OCI-LY1 (cell line): ENCODE measurements at regions not wholly inside any gene's neighbourhood (a gene's known extent, or its start where the extent isn't known, plus 50 kb on each side); places are given as distances from the start of the nearest gene placed in this dataset.

Experiments used
- H2AFZ ChIP-seq: fragments of 200-600 bp; sonication (generic), shearing (Covaris generic); 2 replicates; pipeline ENCODE4 v1.6.0; 2014; ENCODE audit warnings: antibody characterized with exemption, mild to moderate bottlenecking, low read length
- H3F3A ChIP-seq: fragments of 200-600 bp; sonication (generic), shearing (Covaris generic); 2 replicates; pipeline ENCODE4 v1.6.0; 2014; ENCODE audit warnings: mild to moderate bottlenecking, antibody characterized with exemption, low read length, moderate library complexity; ENCODE audit not compliant: insufficient read depth
- H3K27ac ChIP-seq: fragments of 200-600 bp; sonication (generic); 2 replicates; pipeline ENCODE4 v1.5.1; 2014; ENCODE audit warnings: low read length, mixed run types, mild to moderate bottlenecking, low read depth; ENCODE audit not compliant: poor library complexity, severe bottlenecking
- H3K27me3 ChIP-seq: fragments of 200-600 bp; sonication (generic); 2 replicates; pipeline ENCODE4 v1.6.0; 2014; ENCODE audit warnings: antibody characterized with exemption, mild to moderate bottlenecking, low read length, moderate library complexity; ENCODE audit not compliant: insufficient read depth
- H3K36me3 ChIP-seq: fragments of 200-600 bp; sonication (generic); 2 replicates; pipeline ENCODE4 v1.6.1; 2014; ENCODE audit warnings: mild to moderate bottlenecking, antibody characterized with exemption, low read length, moderate library complexity, mixed read lengths; ENCODE audit not compliant: insufficient read depth
- H3K4me1 ChIP-seq: fragments of 200-600 bp; sonication (generic); 2 replicates; pipeline ENCODE4 v1.5.1; 2014; ENCODE audit warnings: mild to moderate bottlenecking, low read length, moderate library complexity; ENCODE audit not compliant: insufficient read depth, severe bottlenecking
- H3K4me2 ChIP-seq: fragments of 200-600 bp; sonication (generic), shearing (Covaris generic); 2 replicates; pipeline ENCODE4 v1.6.1; 2014; ENCODE audit warnings: low read length
- H3K4me3 ChIP-seq: fragments of 200-600 bp; sonication (generic); 2 replicates; pipeline ENCODE4 v1.5.1; 2014; ENCODE audit warnings: low read length, low read depth, mild to moderate bottlenecking, mixed read lengths; ENCODE audit not compliant: poor library complexity, severe bottlenecking
- H3K79me2 ChIP-seq: fragments of 200-600 bp; shearing (Covaris generic); 2 replicates; pipeline ENCODE4 v1.6.1; 2016; ENCODE audit warnings: mixed run types, low read length, mixed read lengths; ENCODE audit not compliant: insufficient read depth
- H3K9ac ChIP-seq: fragments of 200-600 bp; sonication (generic), shearing (Covaris generic); 2 replicates; pipeline ENCODE4 v1.6.1; 2014; ENCODE audit warnings: mild to moderate bottlenecking, low read length, mixed read lengths
- H3K9me2 ChIP-seq: fragments of 200-600 bp; sonication (generic), shearing (Covaris generic); 2 replicates; pipeline ENCODE4 v1.6.1; 2014; ENCODE audit warnings: low read depth, mild to moderate bottlenecking, low read length, mixed read lengths
- H3K9me3 ChIP-seq: fragments of 200-600 bp; shearing (Covaris generic); 2 replicates; pipeline ENCODE4 v1.6.1; 2014; ENCODE audit warnings: low read length, mixed read lengths
- H4K20me1 ChIP-seq: fragments of 200-600 bp; sonication (generic), shearing (Covaris generic); 2 replicates; pipeline ENCODE4 v1.6.0; 2016; ENCODE audit warnings: mild to moderate bottlenecking, low read length; ENCODE audit not compliant: insufficient read depth
- EZH2 ChIP-seq: fragments of 200-600 bp; sonication (generic), shearing (Covaris generic); IDR thresholded peaks from 2 replicates; pipeline ENCODE4 v1.8.0; 2017; ENCODE audit warnings: borderline replicate concordance, mixed run types, mild to moderate bottlenecking, antibody characterized with exemption, low read length, moderate library complexity, mixed read lengths
- TF ChIP-seq, protein P1 (sequence below): fragments of 200-600 bp; sonication (generic), shearing (Covaris generic); IDR thresholded peaks from 2 replicates; pipeline ENCODE4 v1.5.1; 2017; ENCODE audit warnings: mild to moderate bottlenecking, antibody characterized with exemption, low read length, moderate library complexity, mixed read lengths

GRCh38 chr15:57872281-57873030 is 165.9 kb downstream of the POLR2M start:
- no peak overlapping the region for H3K27ac ChIP-seq
- no peak overlapping the region for H3K4me3 ChIP-seq
- no peaks in the 10 kb centered on the region for H3K36me3 ChIP-seq
- no peak for TF ChIP-seq EZH2
- TF ChIP-seq, protein P1, sequence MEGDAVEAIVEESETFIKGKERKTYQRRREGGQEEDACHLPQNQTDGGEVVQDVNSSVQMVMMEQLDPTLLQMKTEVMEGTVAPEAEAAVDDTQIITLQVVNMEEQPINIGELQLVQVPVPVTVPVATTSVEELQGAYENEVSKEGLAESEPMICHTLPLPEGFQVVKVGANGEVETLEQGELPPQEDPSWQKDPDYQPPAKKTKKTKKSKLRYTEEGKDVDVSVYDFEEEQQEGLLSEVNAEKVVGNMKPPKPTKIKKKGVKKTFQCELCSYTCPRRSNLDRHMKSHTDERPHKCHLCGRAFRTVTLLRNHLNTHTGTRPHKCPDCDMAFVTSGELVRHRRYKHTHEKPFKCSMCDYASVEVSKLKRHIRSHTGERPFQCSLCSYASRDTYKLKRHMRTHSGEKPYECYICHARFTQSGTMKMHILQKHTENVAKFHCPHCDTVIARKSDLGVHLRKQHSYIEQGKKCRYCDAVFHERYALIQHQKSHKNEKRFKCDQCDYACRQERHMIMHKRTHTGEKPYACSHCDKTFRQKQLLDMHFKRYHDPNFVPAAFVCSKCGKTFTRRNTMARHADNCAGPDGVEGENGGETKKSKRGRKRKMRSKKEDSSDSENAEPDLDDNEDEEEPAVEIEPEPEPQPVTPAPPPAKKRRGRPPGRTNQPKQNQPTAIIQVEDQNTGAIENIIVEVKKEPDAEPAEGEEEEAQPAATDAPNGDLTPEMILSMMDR, result no peak
- H3K9ac ChIP-seq, result no peak overlapping the region
- no peaks in the 10 kb centered on the region for H4K20me1 ChIP-seq
- H3F3A ChIP-seq, result no peaks in the 10 kb centered on the region
- no peak overlapping the region for H3K4me2 ChIP-seq
- no peaks in the 10 kb centered on the region for H3K4me1 ChIP-seq
- no peaks in the 10 kb centered on the region for H3K9me2 ChIP-seq
- no peaks in the 10 kb centered on the region for H3K27me3 ChIP-seq
- H3K79me2 ChIP-seq, result no peaks in the 10 kb centered on the region
- no peak overlapping the region for H2AFZ ChIP-seq
- H3K9me3 ChIP-seq, result no peaks in the 10 kb centered on the region

DNA sequence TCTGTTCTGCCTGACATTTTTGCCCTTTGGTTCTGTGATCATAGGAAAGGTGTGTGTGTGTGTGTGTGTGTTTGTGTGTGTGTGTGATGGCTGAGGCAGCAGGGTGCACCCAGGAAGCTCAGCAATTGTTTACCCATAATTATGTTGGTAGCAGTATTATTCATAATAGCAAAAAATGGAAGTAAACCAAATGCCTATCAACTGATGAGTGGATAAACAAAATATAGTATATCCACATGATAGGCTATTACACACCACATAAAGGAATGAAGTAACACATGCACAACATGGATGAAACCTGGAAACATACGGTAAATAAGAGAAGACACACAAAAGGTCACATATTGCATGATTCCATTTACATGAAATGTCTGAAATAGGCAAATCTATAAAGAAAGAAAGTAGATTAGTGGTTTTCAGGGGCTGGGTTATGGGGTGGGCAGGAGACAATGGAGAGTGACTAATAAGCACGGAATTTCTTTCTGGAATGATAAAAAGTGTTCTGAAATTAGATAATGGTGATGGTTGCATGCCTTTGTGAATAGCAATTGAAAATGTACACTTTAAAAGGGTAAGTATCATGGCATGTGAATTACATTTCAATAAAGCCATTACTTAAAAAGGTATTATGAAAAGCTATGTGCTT is 167.2 kb downstream of the POLR2M start:
- TF ChIP-seq, protein P1, result no peak
- TF ChIP-seq EZH2, result no peak
- Histone ChIP-seq H3K36me3 (no peaks in the 10 kb centered on the region), H3K79me2 (no peaks in the 10 kb centered on the region), H3F3A (no peaks in the 10 kb centered on the region), H3K4me1 (no peaks in the 10 kb centered on the region), H3K9ac (no peak overlapping the region), H4K20me1 (no peaks in the 10 kb centered on the region), H3K27me3 (no peaks in the 10 kb centered on the region), H3K9me2 (no peaks in the 10 kb centered on the region), H3K9me3 (no peaks in the 10 kb centered on the region), H3K27ac (no peak overlapping the region), H3K4me3 (no peak overlapping the region), H2AFZ (no peak overlapping the region), H3K4me2 (no peak overlapping the region)

GRCh38 chr15:57875347-57875746 is 168.8 kb downstream of the POLR2M start:
- Histone ChIP-seq H3K4me1 (no peaks in the 10 kb centered on the region), H3K27ac (no peak overlapping the region), H4K20me1 (no peaks in the 10 kb centered on the region), H3K79me2 (no peaks in the 10 kb centered on the region), H3K9me2 (no peaks in the 10 kb centered on the region), H3K27me3 (no peaks in the 10 kb centered on the region), H3K4me3 (no peak overlapping the region), H3K36me3 (no peaks in the 10 kb centered on the region), H3K9ac (no peak overlapping the region), H3K4me2 (no peak overlapping the region), H3K9me3 (no peaks in the 10 kb centered on the region), H3F3A (no peaks in the 10 kb centered on the region), H2AFZ (no peak overlapping the region)
- no peak for TF ChIP-seq EZH2
- TF ChIP-seq, protein P1, result no peak
